Left renal pelvis (tissue), 4 donors: ENCODE measurements at regions not wholly inside any gene's neighbourhood (a gene's known extent, or its start where the extent isn't known, plus 50 kb on each side); places are given as distances from the start of the nearest gene placed in this dataset.
"Not testable (repeated sequence)": the region's sequence is repeated elsewhere in the genome, so short reads cannot be mapped to it uniquely, and the experiment has no call there.

Experiments
- DNase-seq, 4 donors: peaks; one replicate each; pipeline ENCODE4 v3.0.0-alpha.2; 2013; ENCODE audit warnings: low read depth in 4 of 4, low spot score in 3 of 4

DNA sequence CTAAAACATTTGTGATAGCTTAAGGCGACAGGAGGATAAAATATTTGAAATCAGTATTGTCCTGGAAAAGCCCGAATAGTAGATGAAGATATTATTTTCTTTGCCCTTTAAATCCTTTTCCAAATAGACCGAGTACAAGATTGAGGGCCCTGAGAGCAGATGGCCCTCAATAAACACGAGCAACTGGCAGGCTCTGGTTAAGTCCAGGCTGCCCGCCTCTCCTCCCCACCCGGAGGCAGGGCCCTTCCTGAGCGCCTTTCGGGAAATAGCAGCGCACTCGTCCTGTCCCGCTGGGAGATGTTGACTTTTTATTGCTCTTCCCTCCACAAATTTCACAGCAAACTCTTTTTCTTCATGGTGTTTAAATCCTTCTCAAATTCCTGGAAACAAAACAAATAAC is 50.8 kb upstream of the MAX start:
- DNase-seq: no peak

DNA sequence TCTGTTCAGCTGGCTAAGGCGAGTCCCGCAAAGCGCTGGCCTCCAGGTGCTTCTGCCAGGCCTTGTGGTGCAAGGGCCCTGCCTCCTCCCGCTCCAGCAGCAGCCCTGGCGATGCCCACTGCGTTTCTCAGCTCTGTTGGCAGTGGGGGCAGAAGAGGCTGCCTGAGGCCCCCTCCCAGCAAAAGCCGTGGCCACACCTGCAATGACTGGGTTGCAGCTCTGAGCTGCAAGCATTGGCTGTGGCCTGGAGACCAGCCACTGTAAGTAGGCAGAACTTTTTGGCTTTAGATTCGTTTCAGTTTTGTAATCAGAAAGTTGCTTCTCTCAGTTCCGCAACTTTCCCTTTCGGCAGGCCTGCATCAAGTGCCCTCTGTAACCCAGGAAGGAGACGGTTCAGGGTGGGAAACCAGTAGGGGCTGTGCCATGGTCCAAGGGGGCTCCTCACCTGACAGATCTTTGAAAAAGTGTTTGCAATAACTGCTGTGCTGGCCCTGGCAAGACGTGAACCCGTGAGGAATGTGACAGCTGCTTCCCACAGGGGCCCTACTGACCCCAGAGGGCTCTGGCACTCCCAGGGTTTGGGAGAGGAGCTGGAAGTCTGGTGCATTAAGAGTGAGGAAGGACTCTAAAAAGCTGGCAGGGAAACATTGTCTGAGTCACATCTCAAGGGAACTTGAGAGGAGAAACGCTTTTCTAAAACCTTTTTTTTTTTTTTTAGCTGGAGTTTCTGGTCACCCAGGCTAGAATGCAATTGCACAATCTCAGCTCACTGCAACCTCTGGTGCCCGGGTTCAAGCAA is 54.5 kb upstream of the MAX start:
- DNase-seq: no peak

DNA sequence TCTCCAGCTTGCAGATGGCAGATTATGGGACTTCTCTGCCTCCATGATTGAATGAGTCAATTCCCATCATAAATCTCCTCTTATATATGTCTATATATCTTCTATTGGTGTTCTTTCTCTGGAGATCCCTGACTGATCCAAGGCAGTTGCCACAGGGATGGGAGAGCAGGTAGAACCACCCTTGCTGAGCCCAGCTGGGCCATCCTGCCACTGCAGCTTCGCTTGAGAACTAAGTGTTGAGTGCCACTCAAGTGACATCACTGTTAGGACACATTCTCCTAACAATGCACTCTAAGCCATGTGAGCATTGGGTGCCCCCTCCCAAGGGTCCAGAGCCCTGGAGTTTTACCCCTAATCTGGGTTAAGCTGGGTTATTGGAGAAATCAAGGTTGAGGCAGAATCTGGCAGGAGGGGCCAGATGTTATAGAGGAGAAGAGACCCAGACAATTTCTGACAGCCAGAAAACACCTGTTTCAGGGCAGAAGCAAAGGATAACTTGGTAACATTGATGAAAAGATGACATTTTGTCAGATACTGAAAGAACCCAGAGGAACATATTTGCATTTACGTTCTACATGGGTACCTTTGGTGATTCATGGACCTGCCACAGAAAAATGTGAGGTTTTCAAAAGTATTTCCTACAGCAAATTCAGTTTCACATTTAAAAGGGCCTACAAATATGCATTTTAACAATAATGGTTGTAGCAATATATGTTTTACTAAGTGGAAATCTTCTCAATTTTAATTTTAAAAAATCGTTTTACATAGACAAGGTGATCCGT is 57.2 kb upstream of the MAX start:
- no peak for DNase-seq

DNA sequence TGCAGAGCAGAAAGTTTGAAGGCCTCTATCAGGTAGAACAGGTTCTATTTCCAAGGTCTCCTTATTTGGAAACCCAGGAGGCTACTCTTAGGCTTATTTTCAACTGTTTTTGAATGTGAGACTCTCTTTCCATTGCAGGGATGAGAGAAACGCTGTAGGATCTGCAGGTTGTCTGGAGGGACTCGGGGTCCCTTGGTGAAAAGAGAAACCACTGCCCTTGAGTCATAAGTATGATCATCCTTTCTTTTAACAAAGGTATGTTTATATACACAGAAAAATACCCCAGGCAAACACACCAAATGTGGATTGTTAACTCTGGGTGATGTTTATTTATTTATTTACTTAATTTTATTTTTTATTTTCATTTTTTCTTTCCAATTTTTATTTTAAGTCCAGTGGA is 57.8 kb upstream of the MAX start:
- DNase-seq: no peak

DNA sequence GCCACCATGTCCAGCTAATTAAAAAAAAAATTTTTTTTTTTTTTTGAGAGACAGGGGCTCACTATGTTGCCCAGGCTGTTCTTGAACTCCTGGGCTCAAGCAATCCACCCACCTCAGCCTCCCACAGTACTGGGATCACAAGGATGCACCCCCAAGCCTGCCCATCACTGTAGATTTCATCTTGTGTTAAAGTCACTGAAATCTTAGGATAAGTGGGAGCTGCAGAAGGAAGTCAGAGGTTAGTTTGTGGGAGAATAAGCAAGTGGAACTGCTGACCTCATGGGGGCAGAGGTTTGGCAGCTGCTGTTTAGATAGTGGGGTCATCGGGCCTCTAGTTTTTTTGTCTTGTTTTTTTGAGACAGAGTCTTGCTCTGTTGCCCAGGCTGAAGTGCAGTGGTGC is 59.7 kb upstream of the MAX start:
- DNase-seq: no peak

DNA sequence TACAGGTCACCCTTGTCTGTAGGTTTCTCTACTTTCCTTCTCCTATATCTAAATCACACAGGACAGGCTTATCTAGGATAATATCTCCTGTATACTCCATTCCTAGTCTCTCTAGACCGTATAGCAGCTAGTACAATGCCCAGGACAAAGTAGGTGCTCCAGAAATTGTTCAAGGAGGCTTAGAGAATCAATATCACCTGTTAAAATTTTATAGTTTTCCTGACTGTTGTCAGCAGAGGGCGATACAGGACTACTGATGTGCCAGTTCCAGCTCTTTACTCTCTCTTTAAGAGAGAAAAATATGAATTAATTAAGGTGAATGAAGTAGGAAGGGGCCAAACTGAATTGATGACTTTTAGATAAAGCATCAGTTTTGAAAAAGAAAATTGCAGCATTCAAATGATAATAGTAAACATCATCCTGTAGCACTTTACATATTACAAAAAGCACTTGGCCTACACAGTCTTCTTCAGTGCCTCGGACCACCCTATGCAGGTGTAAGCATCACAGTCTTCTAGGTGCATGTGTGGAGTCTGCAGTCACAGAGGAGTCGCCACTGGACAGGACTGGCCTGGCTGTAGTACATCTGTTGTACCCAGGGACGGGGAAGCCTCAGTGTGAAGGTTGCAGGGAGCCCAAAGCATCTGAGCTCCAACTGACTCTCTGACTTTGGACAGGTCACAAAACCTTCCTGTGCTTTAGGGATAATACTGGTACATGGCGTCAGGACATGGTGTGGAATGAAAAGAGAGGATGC is 61.9 kb upstream of the MAX start:
- peak in 1 of 4 donors; percentile 22 for DNase-seq

DNA sequence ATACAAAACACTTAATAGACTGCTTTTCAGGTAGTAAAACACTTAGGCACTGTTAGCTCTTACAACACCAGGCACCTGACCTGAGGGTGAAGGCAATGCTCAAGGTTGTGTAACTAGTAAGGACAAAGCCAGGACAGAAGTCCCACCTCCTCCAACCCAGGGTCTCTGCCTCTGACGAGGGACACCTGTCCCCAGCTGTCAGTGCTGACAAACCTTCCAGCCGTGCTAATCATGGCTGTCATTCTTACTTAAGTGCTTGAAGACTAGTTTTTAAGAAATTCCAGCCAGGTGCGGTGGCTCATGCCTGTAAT is 62.5 kb upstream of the MAX start:
- DNase-seq: no peak

DNA sequence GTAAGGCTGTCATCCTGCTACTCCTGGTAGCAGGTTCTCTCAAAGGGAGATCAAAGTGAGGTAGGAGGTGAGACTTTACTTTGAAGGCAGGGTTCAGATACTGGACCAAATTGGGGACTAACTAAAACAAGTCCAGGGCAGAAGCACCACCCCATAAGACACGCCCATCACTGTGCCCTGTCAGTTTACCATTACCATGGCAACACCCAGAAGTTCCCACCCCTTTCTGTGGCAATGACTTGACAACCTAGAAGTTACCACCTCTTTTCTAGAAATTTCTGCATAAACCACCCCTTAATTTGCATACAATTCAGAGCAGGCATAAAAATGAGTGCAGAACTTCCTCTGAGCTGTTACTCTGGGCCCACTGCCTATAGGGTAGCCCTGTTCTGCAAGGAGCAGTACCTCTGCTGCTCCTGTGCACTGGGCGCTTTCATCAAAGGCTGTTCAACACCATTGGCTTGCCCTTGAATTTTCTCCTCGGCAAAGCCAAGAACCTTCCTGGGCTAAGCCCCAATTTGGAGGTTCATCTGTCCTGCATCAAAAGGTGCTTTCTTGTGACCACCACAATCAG is 64.8 kb upstream of the MAX start:
- no peak for DNase-seq

DNA sequence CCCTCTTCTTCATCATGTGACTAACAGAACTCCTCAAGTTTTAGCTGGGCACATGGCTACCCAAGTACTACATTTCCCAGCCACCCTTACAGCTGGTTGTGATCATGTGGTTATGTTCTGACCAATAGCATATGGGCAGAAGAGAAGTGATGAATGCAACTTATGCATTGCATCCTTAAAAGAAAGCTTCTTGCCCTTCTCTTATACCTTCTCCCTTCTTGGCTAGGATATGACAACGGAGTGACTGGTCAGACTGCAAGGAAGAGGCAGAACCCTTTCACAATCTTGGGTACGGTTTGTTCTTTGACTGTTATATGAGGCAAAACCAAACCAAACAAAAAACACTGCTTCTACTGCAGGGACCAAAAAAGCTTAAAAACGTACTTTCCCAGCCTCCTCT is 66.5 kb upstream of the MAX start:
- DNase-seq: no peak

DNA sequence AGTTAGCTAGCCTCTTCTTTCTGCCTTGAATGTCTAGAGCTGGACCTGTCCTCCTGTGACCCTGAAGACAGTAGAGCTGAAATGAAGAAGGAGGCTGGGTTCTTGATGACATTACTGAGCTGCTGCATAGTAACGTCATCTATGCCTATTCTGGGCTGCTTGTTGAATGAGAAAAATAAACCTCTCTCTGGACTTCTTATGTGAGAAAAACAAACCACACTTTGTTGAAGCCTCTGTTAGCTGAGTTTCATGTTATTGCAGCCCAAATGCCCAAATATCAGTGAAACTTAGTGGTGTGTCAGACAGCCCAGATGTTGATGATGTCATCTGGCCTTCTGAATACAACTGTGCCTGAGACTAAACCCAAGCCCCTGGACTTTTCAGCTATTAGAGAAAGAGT is 67.0 kb upstream of the MAX start:
- no peak for DNase-seq

DNA sequence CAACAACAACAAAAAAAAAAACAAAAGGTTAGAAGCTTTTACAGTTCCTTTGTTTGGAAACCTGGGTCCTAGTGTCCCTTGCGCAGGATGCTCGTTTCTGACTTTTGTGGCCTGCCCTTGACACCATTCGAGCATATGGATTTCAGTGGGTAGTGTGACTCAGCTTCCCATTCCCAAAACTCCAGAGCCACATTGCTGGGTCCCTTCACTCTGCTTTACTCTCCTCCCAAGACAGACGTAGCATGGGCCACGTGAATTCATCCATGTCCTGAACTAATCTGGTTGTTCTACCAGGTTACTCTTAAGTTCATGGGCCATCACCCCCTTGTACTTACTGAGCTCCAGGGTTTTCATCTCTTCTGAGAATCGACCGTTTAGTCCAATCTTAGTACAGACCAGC is 68.0 kb upstream of the MAX start:
- no peak for DNase-seq

DNA sequence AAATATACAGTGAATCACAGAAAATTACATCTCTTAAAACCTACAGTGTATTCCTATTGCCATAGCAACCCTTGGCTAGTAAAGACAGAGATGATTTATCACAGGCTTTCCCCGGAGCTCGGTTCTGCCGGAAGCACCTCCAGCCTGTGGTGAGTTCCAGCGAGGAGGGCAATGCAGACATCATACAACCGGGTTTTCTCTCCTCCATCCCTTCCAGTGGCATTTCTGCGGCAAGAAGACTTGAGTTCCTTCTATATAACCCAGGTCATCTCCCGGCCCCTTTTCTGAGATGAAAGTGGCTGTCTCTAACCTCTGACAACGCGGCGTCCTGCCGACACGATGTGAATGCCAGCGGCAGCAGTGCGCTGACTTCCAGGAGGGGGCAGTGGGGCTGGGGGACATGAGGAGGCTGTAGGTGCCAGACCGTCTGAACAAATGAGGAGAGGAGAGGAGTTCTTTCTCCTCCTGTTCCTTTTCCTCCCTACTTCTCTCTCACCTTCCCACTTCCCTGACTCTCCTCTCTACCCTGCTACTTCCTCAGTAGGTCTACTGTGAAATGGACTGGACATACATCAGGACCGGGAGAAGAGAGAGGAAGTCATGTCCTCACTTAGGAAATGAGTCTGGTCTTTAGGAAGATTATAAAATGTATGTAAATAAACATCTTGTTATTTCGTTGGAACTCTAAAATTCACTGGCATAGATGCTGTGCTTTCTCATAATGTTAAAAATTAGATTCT is 68.6 kb upstream of the MAX start:
- peak in 2 of 4 donors; percentile 24 to 35 for DNase-seq

DNA sequence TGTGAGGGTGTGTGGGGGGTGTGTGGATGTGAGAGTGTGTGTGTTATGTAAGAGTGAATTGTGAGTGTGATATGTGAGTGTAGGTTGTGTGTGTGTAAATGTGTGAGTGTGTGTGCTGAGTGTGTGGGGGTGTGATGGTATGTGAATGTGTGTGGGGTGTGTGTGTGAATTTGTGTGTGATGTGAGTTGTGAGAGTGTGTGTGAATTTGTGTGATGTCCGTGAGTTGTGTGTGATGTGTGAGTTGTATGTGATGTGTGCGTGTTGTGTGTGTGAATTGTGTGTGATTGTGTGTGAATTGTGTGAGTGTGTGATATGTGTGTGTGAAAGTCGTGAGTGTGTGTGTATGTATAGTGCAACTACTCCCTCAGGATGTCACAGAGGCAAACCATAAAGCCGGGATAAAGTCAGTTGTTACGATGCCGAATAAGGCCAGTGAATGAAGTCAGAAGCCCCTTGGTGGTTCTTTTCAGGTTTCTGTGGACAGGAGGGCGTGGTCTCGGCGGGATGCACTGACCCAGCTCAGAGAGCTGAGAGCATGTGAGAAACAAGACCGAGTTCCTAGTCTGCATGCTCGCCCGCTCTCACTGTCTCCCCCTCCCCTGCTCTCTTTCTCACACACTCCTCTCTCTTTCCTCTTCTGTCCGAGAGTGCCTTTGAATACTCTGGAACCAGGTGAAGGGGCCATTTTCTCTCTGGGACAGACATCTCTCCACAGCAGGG is 71.8 kb upstream of the MAX start:
- no peak for DNase-seq

DNA sequence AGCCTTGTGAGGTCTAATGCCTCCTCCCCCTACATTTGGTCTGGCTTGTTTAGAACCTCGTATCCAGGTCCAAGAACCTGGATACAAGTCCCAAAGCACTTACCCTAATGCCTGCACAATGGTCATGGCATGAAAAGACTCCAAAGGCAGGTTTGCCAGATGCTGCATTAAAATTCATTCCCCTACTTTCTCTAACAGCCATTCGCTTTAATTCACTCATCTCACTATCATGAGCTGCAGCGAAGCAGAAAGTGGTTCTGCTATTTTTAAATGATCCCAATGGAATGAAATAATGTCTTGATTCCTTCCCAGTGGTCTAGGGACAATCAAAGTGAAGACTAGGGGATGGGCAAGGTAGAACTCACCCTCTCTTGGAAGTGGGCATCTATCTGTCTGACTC is 72.5 kb upstream of the MAX start:
- DNase-seq: no peak

DNA sequence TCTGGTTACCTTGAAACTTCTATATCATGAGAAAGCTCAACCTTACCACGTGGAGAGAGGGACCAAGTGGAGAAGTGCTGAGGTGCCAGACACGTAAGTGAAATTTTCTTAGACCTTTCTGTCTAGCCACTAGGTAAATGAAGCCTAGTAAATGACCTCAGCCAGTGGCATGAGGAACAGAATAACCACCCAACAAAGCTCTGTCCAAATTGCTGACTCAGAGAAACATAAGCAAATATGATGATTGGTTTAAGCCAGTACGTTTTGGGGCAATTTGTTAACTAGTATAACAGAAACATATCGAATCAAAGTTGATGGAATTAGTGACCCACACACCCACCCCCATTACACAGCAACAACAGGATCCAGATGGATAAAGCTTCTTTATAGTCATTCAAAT is 75.2 kb upstream of the MAX start:
- no peak for DNase-seq

DNA sequence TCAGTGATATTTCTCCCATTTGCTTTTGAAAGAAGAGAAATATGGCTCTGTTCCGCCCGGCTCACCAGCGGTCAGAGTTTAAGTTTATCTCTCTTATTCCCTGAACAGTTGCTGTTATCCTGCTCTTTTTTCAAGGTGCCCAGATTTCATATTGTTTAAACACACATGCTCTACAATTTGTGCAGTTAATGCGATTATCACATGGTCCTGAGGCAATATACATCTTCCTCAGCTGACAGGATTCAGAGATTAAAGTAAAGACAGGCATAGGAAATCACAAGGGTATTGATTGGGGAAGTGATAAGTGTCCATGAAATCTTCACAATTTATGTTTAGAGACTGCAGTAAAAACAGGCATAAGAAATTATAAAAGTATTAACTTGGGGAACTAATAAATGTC is 76.9 kb upstream of the MAX start:
- DNase-seq: not testable (repeated sequence)

DNA sequence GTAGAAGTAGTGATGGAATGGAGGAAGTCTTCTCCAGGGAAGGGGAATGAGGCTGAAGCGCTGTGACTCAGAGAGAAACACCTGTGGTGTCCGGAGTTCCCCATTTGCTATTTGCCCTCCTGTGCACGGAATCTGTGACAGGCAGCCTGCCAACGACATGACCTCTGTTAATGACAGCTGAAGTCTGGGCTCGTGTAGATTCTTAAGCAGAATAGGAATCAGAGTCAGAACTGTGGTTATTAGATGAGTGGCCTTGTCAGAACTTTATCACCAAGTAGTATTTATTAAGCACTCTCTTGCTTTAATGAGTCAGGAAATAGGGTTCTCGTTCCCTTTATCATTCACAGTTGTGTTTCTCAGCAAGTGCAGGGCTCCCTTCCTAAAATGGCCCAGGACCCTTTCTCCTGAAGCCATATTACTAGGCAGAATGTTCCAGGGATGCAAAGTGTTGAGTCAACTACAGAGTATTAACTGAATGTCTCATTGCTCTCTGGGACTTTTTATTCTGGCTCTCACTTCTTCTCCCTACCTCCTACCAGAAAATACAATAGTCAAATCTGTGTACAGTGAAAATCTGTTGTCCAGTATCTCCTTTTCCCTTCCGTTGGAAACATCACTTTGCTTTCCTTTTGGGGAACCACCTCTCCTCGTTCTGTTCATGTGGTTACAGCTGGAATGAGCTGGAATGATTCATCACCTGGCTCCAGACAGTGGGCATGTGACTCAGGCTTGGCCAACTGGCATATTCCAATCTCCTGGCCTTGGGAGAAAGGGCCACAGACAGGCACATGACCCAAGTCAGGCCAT is 77.8 kb upstream of the MAX start:
- no peak for DNase-seq

DNA sequence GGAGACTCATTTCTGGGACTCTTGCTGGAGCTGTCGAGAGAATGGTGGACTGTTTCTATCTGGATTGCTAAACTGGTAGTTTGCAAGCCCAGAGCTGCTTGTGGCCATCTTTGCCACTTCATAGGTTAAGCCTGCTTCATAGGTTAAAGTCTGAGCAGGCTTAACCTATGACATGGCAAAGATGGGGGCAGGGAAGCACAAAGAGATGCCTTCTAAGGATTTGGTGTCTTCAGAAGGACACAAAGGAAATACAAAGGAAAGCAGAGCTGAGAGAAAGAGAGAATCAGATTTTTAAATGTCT is 78.4 kb upstream of the MAX start:
- DNase-seq: no peak

DNA sequence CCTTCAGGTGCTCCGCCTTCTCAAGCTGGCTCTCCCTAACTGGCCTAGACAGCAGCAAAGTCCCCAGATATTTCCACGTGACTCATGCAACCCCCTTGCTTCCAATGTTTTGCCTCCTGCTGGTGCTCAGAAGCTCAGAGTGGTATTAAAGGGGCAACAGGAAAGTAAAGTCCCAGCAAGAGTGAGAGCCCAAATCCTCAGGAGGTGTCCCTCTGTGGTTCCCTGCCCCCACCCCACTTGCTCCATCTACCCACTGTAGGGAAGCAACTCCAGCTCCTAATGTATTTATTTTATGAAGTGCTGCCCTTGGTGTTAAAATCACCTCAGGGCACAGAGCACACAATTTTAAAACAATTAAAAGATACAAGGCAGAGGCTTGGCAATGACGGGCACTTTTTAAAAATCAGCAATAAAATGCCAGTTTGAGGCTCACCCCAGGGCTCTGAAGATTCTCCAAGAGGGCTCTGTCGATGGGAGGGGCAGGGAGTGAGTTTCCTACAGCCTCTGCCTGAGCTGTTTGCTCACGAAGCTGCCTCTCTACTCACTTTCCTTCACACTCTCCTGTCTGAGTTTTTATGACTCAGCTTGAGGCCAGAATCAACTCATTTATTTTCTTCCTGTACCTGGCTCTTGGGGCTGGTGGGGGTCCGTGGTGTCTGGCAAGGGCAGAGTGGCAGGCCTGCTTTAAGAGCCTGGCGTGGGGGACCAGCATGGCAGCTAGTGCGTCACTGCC is 81.9 kb upstream of the MAX start:
- no peak for DNase-seq
